Neural cell (in vitro differentiated cells): ENCODE measurements at regions not wholly inside any gene's neighbourhood (a gene's known extent, or its start where the extent isn't known, plus 50 kb on each side); places are given as distances from the start of the nearest gene placed in this dataset.

Experiments used
- EP300 ChIP-seq: fragments of 450-650 bp; conservative IDR thresholded peaks from 2 replicates; pipeline ENCODE4 v1.6.1; 2014; ENCODE audit warnings: antibody characterized with exemption, mild to moderate bottlenecking, moderate library complexity; ENCODE audit not compliant: poor library complexity, severe bottlenecking
- EZH2 ChIP-seq: fragments of 200-600, 300-800 bp; shearing (Covaris generic), sonication (generic); IDR thresholded peaks from 2 replicates; pipeline ENCODE4 v1.6.1; 2014; ENCODE audit warnings: antibody characterized with exemption, low read length, borderline replicate concordance, mild to moderate bottlenecking; ENCODE audit not compliant: insufficient read depth, poor library complexity, severe bottlenecking
- POLR2AphosphoS5 ChIP-seq: IDR thresholded peaks from 2 replicates; pipeline ENCODE4 v1.6.1; 2012
- RAD21 ChIP-seq: fragments of 450-650 bp; conservative IDR thresholded peaks from 2 replicates; pipeline ENCODE4 v1.6.1; 2014; ENCODE audit warnings: antibody characterized with exemption, mild to moderate bottlenecking, moderate library complexity
- TAF1 ChIP-seq: IDR thresholded peaks from 2 replicates; pipeline ENCODE4 v1.6.1; 2012; ENCODE audit warnings: low read depth
- TF ChIP-seq, protein P1 (sequence below): IDR thresholded peaks from 2 replicates; pipeline ENCODE4 v1.6.1; 2012; ENCODE audit warnings: borderline replicate concordance
- TF ChIP-seq, protein P2 (sequence below): fragments of 450-650 bp; IDR thresholded peaks from 2 replicates; pipeline ENCODE4 v1.5.1; 2014; ENCODE audit warnings: antibody characterized with exemption, mild to moderate bottlenecking, moderate library complexity; ENCODE audit not compliant: poor library complexity, severe bottlenecking

DNA sequence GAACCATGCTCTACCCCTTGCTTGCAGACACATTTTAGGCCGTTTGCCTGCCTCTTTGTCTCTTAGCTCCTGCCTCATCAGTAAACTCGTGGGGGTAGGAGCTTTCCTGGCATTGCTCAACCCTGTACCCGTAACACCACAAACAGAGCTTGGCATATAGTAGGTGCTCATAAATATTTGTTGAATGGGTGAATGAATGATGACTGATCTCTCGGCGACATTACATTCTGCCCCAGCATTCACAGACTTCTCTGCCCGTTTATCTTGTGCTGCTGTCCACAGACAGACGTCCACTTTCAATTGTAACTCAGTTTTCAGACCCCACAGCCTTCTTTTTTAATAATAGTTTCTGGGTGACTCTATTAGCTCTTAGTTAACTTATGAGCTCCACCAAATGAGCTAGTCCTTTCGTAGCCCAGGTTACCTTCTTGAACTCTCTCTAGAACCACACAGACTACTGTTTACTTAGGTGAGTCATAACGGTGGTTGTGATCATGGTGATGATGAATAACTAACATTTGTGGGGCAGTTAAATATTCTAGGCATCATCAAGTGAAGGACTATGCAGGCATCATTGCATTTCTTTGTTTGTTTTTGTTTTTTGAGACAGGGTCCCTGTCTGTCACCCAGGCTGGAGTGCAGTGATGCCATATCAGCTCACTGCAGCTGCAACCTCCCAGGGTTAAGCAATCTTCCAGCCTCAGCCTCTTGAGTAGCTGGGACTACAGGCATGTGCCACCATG lies 188.4 kb downstream of the ADAMTS15 start:
- TF ChIP-seq, protein P1, sequence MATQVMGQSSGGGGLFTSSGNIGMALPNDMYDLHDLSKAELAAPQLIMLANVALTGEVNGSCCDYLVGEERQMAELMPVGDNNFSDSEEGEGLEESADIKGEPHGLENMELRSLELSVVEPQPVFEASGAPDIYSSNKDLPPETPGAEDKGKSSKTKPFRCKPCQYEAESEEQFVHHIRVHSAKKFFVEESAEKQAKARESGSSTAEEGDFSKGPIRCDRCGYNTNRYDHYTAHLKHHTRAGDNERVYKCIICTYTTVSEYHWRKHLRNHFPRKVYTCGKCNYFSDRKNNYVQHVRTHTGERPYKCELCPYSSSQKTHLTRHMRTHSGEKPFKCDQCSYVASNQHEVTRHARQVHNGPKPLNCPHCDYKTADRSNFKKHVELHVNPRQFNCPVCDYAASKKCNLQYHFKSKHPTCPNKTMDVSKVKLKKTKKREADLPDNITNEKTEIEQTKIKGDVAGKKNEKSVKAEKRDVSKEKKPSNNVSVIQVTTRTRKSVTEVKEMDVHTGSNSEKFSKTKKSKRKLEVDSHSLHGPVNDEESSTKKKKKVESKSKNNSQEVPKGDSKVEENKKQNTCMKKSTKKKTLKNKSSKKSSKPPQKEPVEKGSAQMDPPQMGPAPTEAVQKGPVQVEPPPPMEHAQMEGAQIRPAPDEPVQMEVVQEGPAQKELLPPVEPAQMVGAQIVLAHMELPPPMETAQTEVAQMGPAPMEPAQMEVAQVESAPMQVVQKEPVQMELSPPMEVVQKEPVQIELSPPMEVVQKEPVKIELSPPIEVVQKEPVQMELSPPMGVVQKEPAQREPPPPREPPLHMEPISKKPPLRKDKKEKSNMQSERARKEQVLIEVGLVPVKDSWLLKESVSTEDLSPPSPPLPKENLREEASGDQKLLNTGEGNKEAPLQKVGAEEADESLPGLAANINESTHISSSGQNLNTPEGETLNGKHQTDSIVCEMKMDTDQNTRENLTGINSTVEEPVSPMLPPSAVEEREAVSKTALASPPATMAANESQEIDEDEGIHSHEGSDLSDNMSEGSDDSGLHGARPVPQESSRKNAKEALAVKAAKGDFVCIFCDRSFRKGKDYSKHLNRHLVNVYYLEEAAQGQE, result no peak
- no peak for TF ChIP-seq EZH2
- TF ChIP-seq, protein P2, sequence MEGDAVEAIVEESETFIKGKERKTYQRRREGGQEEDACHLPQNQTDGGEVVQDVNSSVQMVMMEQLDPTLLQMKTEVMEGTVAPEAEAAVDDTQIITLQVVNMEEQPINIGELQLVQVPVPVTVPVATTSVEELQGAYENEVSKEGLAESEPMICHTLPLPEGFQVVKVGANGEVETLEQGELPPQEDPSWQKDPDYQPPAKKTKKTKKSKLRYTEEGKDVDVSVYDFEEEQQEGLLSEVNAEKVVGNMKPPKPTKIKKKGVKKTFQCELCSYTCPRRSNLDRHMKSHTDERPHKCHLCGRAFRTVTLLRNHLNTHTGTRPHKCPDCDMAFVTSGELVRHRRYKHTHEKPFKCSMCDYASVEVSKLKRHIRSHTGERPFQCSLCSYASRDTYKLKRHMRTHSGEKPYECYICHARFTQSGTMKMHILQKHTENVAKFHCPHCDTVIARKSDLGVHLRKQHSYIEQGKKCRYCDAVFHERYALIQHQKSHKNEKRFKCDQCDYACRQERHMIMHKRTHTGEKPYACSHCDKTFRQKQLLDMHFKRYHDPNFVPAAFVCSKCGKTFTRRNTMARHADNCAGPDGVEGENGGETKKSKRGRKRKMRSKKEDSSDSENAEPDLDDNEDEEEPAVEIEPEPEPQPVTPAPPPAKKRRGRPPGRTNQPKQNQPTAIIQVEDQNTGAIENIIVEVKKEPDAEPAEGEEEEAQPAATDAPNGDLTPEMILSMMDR, result no peak
- no peak for TF ChIP-seq POLR2AphosphoS5
- TF ChIP-seq EP300, result no peak
- TF ChIP-seq RAD21, result no peak
- TF ChIP-seq TAF1, result no peak
